Glutamatergic neuron (in vitro differentiated cells): ENCODE measurements at regions not wholly inside any gene's neighbourhood (a gene's known extent, or its start where the extent isn't known, plus 50 kb on each side); places are given as distances from the start of the nearest gene placed in this dataset.

Experiments used
- DNase-seq: peaks from one replicate; pipeline ENCODE4 v3.0.0; 2022
- H3K27ac Mint-ChIP-seq: one replicate; pipeline ENCODE4 v1.8.0; 2020; ENCODE audit warnings: mild to moderate bottlenecking, mixed read lengths, inconsistent platforms; ENCODE audit not compliant: unreplicated experiment
- H3K27me3 Mint-ChIP-seq: one replicate; pipeline ENCODE4 v1.8.0; 2020; ENCODE audit warnings: mild to moderate bottlenecking, moderate library complexity, mixed read lengths, inconsistent platforms; ENCODE audit not compliant: unreplicated experiment
- H3K36me3 Mint-ChIP-seq: one replicate; pipeline ENCODE4 v1.8.0; 2020; ENCODE audit warnings: mild to moderate bottlenecking, mixed read lengths, inconsistent platforms; ENCODE audit not compliant: unreplicated experiment
- H3K4me1 Mint-ChIP-seq: one replicate; pipeline ENCODE4 v1.8.0; 2020; ENCODE audit warnings: mild to moderate bottlenecking, low read depth, mixed read lengths, inconsistent platforms; ENCODE audit not compliant: unreplicated experiment
- H3K4me3 Mint-ChIP-seq: one replicate; pipeline ENCODE4 v1.8.0; 2020; ENCODE audit warnings: mild to moderate bottlenecking, mixed read lengths, inconsistent platforms; ENCODE audit not compliant: unreplicated experiment
- H3K9me3 Mint-ChIP-seq: one replicate; pipeline ENCODE4 v1.8.0; 2020; ENCODE audit warnings: mild to moderate bottlenecking, moderate library complexity, mixed read lengths, inconsistent platforms; ENCODE audit not compliant: unreplicated experiment
- TF ChIP-seq, protein P1 (sequence below): fragments of 200-600 bp; sonication (generic); IDR thresholded peaks from one replicate; pipeline ENCODE4 v1.5.0; 2021; ENCODE audit not compliant: partially characterized antibody, unreplicated experiment

DNA sequence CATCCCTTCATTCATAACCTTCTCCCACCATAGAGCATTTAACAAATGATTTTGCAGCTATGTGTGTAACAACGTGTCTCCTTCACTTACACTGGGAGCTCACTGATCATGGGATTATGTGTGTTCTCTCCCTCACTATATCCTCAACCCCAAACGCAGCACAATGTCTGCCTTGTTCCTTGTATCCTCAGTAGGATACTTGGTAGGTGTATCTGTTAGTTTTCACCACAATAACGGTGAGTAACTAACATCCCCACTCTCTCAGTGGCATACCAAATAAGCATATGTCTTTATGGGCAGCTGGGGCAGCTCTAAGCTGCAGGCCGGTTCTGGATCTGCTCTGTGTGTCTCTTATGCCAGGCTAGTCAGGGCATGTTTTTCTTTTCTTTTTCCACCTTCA is 166.7 kb upstream of the PWP1 start:
- H3K36me3 Mint-ChIP-seq = no peaks in the 10 kb centered on the region
- H3K4me3 Mint-ChIP-seq = no peak overlapping the region
- H3K27ac Mint-ChIP-seq = no peak overlapping the region
- peaks cover 3% of the 10 kb centered on the region for H3K27me3 Mint-ChIP-seq
- no peaks in the 10 kb centered on the region for H3K9me3 Mint-ChIP-seq
- TF ChIP-seq, protein P1, sequence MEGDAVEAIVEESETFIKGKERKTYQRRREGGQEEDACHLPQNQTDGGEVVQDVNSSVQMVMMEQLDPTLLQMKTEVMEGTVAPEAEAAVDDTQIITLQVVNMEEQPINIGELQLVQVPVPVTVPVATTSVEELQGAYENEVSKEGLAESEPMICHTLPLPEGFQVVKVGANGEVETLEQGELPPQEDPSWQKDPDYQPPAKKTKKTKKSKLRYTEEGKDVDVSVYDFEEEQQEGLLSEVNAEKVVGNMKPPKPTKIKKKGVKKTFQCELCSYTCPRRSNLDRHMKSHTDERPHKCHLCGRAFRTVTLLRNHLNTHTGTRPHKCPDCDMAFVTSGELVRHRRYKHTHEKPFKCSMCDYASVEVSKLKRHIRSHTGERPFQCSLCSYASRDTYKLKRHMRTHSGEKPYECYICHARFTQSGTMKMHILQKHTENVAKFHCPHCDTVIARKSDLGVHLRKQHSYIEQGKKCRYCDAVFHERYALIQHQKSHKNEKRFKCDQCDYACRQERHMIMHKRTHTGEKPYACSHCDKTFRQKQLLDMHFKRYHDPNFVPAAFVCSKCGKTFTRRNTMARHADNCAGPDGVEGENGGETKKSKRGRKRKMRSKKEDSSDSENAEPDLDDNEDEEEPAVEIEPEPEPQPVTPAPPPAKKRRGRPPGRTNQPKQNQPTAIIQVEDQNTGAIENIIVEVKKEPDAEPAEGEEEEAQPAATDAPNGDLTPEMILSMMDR = no peak
- H3K4me1 Mint-ChIP-seq = no peaks in the 10 kb centered on the region
- no peak for DNase-seq

GRCh38 chr12:107519906-107520859 is 165.4 kb upstream of the PWP1 start:
- Mint-ChIP-seq H3K27me3 (peaks cover 3% of the 10 kb centered on the region), H3K27ac (no peak overlapping the region), H3K36me3 (no peaks in the 10 kb centered on the region), H3K9me3 (no peaks in the 10 kb centered on the region), H3K4me1 (no peaks in the 10 kb centered on the region), H3K4me3 (no peak overlapping the region)
- DNase-seq = no peak
- TF ChIP-seq, protein P1 = no peak

DNA sequence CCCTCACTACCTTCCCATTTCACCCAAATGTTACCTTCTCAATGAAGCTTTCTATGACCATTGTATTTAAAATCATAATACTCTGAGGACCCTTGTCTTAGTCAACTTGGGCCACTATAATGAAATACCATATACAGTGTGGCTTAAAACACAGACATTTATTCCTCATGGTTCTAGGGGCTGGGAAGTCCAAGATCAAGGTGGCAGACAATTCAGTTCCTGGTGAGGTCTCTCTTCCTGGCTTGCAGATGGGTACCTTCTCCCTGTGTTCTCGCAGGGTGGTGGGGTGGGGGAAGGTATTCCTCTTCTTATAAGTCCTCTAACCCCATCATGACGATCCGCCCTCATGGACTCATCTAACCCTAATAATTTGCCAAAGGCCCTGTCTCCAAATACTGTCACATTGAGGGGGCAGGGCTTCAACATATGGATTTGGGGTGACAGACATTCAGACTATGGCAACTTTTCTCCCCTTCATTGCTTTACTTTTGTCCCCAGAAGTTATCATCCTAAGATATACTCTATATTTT is 163.7 kb upstream of the PWP1 start:
- Mint-ChIP-seq H3K4me3 (no peak overlapping the region), H3K27ac (no peak overlapping the region), H3K4me1 (no peaks in the 10 kb centered on the region), H3K36me3 (no peaks in the 10 kb centered on the region), H3K9me3 (no peaks in the 10 kb centered on the region), H3K27me3 (peaks cover 3% of the 10 kb centered on the region)
- DNase-seq = no peak
- TF ChIP-seq, protein P1 = no peak

DNA sequence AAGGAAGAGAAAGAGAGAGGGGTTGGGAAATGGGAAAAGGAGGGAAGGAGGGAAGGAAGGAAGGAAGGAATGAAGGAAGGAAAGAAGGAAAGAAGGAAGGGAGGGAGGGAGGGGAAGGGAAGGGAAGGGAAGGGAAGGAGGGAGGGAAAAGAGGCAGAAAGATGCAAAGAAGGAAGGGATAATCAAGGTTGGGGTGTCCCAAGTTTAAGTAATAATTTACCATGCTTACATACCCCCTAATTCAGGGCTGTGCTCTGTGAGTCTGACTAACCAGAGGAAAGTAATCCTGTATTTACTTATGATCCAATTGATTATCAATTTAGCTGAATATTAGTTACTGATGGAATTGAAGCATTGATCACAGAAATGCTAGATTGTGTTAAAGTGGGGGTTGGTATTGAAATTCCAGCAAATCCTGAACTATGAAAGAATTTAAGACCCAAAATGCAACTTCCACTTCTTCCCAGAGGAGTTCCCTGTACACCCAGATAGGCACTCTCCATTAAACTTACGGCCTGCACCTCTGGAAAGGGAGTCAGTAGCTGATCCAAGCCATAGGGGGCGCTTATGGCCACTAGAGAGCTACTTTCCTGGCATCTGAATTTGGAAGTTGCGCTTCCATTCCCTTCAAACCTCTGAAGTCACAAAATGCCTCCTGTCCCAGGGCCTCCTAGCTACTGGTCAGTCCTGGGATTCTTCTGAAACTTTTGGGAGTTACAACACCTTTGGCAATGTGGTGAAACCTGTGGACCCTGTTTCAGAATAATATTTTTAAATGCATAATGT is 162.7 kb upstream of the PWP1 start:
- no peaks in the 10 kb centered on the region for H3K4me1 Mint-ChIP-seq
- H3K27ac Mint-ChIP-seq = no peak overlapping the region
- no peaks in the 10 kb centered on the region for H3K9me3 Mint-ChIP-seq
- H3K36me3 Mint-ChIP-seq = no peaks in the 10 kb centered on the region
- H3K4me3 Mint-ChIP-seq = no peak overlapping the region
- peaks cover 3% of the 10 kb centered on the region for H3K27me3 Mint-ChIP-seq
- TF ChIP-seq, protein P1 = no peak
- DNase-seq = peak; percentile 29
